IPS-20b (cell line): ENCODE measurements at regions not wholly inside any gene's neighbourhood (a gene's known extent, or its start where the extent isn't known, plus 50 kb on each side); places are given as distances from the start of the nearest gene placed in this dataset.
"Not testable (repeated sequence)": the region's sequence is repeated elsewhere in the genome, so short reads cannot be mapped to it uniquely, and the experiment has no call there.

Source experiments
- H3K27ac ChIP-seq: one replicate; pipeline ENCODE4 v1.5.1; 2013; ENCODE audit warnings: low read length
- H3K27me3 ChIP-seq: 2 replicates; pipeline ENCODE4 v1.6.1; 2013; ENCODE audit warnings: mild to moderate bottlenecking, low read length, inconsistent platforms; ENCODE audit not compliant: insufficient read depth
- H3K36me3 ChIP-seq: 2 replicates; pipeline ENCODE4 v1.6.1; 2013; ENCODE audit warnings: low read depth, mild to moderate bottlenecking, inconsistent platforms, low read length, moderate library complexity; ENCODE audit not compliant: insufficient read depth
- H3K4me1 ChIP-seq: 2 replicates; pipeline ENCODE4 v1.6.1; 2013; ENCODE audit warnings: mild to moderate bottlenecking, control low read depth, inconsistent platforms, low read length, moderate library complexity; ENCODE audit not compliant: insufficient read depth
- H3K4me3 ChIP-seq: 2 replicates; pipeline ENCODE4 v1.5.1; 2013; ENCODE audit warnings: mild to moderate bottlenecking, low read length, inconsistent platforms
- H3K9ac ChIP-seq: 2 replicates; pipeline ENCODE4 v1.6.1; 2013; ENCODE audit warnings: low read depth, mild to moderate bottlenecking, inconsistent platforms, low read length, moderate library complexity
- H3K9me3 ChIP-seq: 2 replicates; pipeline ENCODE4 v1.6.1; 2013; ENCODE audit warnings: mild to moderate bottlenecking, low read depth, low read length, inconsistent platforms; ENCODE audit not compliant: insufficient read depth

- H3K4me1 ChIP-seq, H3K27me3 ChIP-seq, H3K4me3 ChIP-seq: not testable (repeated sequence)
Measured at GRCh38 chr9:62952840-62953239, 1763.0 kb downstream of the SPATA31A7 start.

More at GRCh38 chr9:62952840-62953239, 1763.0 kb downstream of the SPATA31A7 start:
- not testable (repeated sequence) for H3K27ac ChIP-seq, H3K9me3 ChIP-seq, H3K36me3 ChIP-seq, H3K9ac ChIP-seq
